Stimulated activated CD4-positive, alpha-beta T cell treated with anti-CD3 and anti-CD28 coated beads, Interleukin-12 subunit alpha, Interleukin-12 subunit beta, amount 100 ng/mL, for 48 hours (primary cell): ENCODE measurements at regions not wholly inside any gene's neighbourhood (a gene's known extent, or its start where the extent isn't known, plus 50 kb on each side); places are given as distances from the start of the nearest gene placed in this dataset.

Source experiments
- DNase-seq, 3 donors: peaks; one replicate each; pipeline ENCODE4 v3.0.0-alpha.2; 2020; ENCODE audit warnings: low read depth in 2 of 3, low spot score in 1 of 3

DNA sequence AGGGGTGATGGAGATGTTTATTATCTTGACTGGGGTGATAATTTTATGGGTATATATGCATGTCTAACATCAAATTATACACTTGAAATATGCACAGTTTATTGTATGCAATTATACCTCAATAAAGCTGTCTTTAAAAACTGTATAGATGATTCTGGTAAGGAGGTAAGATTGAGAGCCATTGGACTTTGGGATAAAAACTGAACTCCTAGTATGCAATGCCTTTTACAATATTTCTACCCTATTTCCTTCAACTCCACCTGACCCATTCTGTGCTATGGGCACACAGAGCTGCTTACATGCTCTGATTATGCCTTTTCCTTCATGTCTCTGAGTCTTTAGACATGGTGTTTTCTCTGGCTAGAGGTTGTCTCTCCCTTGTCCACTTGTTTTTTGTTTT is 63.9 kb upstream of the UGP2 start:
- no peak for DNase-seq

DNA sequence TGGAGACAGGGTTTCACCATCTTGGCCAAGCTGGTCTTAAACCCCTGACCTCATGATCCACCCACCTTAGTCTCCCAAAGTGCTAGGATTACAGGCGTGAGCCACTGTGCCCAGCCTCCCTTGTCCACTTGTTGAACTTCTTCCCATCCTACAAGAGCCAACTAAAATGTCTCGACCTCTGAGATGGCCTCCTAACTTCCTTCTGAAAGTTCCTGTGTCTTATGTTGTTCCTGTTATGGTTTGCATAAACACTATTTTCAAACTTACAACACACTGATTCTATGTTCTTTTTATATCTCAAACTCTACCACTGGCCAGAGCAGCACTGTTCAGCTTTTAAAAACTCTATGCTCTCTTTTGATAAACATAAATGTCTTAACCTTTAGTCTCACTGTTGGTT is 63.3 kb upstream of the UGP2 start:
- DNase-seq: no peak

DNA sequence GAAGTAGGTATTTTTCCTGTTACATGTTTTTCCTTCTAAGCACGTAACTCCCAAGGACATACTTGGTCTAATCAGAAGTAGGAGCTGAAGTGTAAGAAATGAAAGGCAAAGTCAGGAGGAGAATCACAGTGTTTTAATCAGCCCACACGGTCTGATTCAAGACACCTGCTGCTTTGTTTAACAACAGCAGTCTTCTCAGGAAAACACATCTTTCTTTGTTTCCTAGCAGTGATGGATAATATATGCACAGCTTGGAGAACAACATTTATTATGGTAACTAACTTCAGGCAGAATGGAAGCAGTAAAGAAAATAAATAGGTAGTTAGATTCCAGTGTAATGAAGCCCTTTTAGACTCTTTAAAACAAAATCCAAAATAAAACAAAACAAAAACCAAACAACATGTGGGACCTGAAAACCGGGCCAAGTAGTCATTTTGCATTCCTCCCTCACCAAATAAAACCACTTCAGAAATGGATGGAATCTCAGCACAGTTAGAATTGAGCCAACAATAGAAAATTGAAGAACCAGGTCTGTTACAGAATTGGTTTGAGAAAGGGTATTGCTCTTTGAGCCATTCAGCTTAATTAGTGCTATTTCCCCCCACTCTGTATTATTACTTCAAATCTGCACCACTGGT is 61.1 kb upstream of the UGP2 start:
- no peak for DNase-seq

DNA sequence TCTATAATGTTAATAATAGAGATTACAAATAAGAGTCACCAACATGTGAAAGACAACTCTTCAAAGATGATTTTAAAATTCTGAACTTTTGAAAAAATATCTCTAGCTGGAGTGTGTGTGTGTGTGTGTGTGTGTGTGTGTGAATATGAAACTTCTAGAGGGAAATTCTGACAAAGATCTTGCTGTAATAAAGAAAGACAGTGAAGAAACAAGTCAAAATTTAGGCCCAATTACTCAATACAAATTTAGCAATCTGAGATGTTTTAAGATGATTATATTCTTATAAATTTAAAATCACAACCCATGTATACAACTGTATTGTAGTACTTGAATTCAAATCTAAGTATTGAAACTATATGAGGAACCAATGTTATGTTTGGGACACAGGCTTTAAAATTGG is 57.2 kb upstream of the UGP2 start:
- DNase-seq: no peak

DNA sequence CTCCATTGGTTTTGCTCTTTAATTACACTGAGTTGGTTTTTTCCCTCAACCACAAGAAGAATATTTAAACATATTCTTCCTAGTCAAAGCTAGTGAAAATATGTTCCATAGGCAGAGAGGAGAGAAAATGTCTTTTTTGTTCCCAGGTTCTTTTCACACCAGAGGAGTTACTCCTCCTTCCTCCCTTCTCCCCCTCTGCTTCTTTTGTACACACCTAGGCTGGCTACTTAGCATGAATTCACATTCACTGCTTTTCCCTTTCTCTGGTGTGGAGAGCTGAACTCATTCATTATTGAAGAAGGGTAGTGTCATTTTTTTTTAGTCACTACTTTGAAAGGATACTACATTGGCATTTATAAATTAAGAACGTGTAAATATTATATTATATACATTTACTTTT is 56.6 kb upstream of the UGP2 start:
- DNase-seq: no peak

DNA sequence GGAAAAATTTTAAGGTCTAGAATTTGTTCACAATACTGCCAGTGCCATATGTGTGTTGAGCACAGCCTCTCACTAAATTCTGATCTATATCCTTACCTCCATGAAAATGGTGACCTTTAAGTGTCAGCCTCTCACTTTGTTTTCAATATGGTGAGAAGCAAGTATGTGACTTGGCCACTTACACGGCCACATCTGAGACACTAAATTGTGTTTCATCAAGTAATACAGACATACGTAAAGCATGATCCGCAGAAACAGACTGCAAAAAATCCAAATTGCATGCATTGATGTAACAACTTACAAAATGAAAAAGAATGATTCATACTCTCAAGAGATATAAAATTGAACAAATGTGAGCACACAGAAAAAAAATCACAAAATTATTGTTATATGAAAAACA is 55.2 kb upstream of the UGP2 start:
- DNase-seq: no peak

DNA sequence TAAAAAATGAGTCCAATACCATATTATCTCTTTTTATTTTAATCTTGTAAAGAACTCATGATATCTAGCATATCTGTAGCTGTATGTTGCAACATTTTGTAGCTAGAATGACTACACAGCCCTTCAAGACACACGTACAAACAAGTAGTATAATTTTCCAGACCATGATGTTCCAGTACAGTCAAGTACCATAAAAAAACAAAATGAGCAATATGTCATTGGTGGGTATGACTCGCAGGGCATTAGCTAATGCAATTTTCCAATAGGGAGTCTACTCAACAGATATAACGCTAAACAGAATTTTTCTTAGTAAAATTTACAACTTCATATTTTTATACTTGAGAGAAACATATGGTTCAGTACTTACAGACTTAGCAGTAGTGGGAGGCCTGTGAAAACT is 53.6 kb upstream of the UGP2 start:
- DNase-seq: no peak

DNA sequence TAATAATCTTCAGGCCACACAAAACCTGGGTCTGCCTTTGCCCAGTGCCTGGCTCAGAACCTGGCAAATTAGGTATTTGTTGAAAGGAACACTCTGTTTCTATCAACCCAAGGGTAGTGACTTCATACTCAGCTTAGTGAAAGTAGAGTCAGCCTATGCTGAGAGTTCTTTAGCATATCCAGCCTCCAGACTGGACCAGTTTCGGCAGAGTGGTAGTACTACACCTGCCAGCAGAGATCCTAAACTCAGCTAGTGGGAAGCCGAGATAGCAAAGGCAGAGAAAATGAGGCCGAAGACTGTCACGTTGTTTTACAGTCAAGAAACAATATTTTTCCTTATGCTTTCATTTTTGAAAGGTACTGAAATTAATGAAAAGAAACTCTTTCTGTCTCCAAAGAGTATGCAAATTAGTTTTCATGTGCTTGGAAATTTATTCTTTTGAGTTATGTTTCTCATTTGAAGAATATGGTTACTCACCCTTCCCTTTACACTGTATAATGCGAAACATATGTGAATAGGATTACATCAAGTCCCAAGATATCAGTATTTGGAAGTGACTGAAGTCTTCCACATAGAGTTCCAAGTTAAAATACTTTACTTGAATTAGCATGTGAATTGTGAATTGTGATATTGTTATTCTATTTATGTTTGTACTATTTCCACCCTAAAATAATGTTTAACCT is 52.2 kb upstream of the UGP2 start:
- no peak for DNase-seq

DNA sequence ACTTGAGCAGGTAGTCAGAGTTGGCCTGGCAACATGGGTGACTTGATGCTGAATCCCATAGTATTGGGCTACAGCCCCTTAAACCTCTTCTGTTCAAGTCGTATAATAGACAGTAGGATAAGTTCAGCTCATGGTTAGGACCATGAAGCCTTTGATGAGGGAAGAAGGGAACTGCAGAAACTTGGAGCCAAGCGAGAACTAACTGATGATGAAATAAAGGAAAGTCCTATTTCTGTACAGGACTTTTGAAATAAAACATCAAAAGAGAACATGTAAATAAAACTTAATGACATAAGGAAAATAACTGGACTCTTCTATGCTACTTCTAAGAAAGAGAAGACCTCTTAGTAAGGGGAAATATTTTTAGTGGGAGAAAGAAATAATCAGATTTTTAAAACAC is 51.2 kb upstream of the UGP2 start:
- no peak for DNase-seq

DNA sequence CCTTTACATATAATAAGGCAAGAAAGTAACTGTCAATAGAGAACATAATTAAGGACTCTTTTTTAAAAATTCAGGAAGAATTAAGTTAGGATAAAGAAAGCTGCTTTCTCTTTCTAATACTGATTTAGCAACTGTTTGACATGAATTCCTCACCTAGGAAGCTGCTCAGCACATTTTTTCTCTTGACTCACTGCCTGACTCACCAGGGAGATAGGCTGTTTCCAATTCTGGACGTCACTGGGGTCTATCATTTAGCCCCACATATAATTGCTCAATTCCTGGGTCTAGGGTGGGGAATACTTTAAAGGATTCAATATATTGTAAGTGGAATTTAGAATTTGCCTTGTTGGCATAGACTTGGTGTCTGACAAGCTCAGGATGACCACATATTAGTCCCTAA is 50.8 kb upstream of the UGP2 start:
- DNase-seq: no peak

DNA sequence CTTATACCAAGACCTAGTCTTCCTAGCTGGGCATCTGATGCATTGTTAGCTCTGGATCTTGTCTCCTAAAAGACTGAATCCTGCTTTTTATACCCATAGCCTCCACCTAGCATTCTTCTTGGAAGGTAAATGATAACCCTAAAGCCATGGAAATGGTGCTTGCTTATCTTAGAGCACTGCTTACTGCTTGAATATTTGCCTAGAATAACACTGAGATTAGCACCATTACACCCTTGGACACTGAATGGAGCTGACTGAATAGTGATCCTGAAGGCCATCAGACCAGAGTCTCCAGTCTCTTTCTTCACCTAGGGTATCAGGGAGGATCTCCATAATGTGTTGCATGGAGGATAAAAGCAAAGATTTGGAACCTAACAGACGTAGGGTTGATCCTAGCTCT is 50.3 kb upstream of the UGP2 start:
- no peak for DNase-seq
